ENCODE measurements at regions not wholly inside any gene's neighbourhood (a gene's known extent, or its start where the extent isn't known, plus 50 kb on each side); places are given as distances from the start of the nearest gene placed in this dataset.

DNA sequence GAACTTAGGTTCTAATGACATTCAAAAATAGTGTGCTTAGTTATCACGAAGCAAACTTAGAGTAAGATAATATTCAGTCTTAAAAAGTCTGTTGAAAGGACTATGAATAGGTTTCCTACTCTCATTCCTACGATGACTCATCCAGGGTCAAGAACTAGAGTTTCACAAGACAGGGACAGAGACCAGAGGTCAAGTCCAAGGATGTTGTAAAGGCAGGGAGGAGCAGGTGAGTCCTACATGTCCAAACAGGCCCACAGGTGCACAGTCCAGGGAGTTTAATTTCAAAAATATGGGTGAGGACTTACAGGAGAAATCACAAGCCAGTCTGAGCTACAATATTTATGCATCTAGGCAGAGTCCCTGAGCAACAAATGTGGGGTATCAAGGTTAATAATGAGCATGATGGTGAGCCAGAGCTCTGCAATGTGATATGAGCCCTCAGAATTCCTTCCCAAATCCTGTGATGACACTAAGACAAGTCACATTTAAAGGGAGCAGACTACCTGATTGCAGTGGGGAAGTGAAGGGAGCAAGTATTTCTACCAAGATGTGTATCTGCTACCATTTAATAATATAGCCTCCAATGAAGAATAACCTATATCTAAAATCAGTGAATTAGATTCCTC lies 100.0 kb upstream of the NRIP1 start:
- TF ChIP-seq POLR2AphosphoS5 (IDR thresholded peaks at IDR 0.05; ENCODE audit: low read depth, low read length) (no peak), POLR2A (IDR thresholded peaks at IDR 0.05; ENCODE audit: low read depth, low read length) (no peak)

All from GM12892 (cell line).